ENCODE measurements at regions not wholly inside any gene's neighbourhood (a gene's known extent, or its start where the extent isn't known, plus 50 kb on each side); places are given as distances from the start of the nearest gene placed in this dataset.

DNA sequence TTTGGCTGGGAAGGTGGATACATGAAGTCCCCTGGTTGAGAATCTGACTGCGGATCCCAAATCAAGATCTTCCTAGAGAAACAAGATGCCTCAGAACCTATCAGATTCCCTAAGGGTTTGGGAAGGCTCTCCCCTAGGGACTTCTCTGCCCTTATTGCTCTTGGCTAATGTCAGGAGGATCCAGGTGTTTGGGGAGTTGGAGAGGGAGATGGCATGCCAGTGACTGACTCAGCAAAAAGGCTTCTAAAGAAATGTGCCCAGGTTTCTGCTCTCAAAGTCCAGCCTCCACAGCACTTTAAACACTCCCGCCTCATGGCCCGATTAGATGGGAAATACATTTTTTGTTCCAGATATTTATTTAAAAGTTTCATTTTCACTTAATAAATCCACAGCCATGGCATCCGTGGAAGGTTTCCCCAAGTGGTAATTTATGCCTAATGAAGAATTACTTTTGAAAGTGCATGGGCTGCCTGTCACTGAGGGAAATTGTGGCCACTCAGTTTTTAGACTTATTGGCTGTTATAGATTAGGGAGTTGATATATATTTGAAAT is 156.4 kb downstream of the OSR1 start:
- H3K27me3 ChIP-seq (ENCODE audit: control insufficient read depth, insufficient read depth, low read length): no peaks in the 10 kb centered on the region
- TF ChIP-seq, protein P1, sequence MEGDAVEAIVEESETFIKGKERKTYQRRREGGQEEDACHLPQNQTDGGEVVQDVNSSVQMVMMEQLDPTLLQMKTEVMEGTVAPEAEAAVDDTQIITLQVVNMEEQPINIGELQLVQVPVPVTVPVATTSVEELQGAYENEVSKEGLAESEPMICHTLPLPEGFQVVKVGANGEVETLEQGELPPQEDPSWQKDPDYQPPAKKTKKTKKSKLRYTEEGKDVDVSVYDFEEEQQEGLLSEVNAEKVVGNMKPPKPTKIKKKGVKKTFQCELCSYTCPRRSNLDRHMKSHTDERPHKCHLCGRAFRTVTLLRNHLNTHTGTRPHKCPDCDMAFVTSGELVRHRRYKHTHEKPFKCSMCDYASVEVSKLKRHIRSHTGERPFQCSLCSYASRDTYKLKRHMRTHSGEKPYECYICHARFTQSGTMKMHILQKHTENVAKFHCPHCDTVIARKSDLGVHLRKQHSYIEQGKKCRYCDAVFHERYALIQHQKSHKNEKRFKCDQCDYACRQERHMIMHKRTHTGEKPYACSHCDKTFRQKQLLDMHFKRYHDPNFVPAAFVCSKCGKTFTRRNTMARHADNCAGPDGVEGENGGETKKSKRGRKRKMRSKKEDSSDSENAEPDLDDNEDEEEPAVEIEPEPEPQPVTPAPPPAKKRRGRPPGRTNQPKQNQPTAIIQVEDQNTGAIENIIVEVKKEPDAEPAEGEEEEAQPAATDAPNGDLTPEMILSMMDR (IDR thresholded peaks at IDR 0.05; ENCODE audit: insufficient read depth, low read length, severe bottlenecking): no peak
- FAIRE-seq (no peak), DNase-seq (ENCODE audit: low read depth) (no peak)
- H3K36me3 ChIP-seq (ENCODE audit: control insufficient read depth, insufficient read depth, low read length): no peaks in the 10 kb centered on the region
- H3K4me3 ChIP-seq (ENCODE audit: low read depth, low read length): no peak overlapping the region

DNA sequence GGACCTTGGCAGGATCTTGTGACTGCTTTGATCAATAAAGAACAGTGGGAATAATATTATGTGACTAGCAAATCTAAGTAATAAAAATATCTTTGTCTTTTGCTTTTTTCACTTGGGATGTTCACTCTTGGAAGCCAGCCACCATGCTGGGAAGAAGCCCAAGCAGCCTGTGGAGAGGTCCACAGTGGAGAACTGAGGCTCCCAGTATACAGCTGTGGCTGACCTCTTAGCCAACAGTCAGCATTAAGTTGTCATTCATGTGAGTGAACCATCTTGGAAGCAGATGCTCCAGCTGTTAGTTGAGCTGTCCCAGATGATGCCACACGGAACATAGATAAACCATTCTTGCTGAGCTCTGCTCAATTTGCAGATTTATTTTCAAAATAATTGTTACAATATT is 160.0 kb downstream of the OSR1 start:
- no peak for FAIRE-seq

GRCh38 chr2:19195661-19196060 is 162.8 kb downstream of the OSR1 start:
- DNase-seq (ENCODE audit: low read depth) (peak; percentile 34), FAIRE-seq (no peak)
- TF ChIP-seq, protein P1 (IDR thresholded peaks at IDR 0.05; ENCODE audit: insufficient read depth, low read length, severe bottlenecking): no peak
- H3K4me3 ChIP-seq (ENCODE audit: low read depth, low read length): no peak overlapping the region
- H3K27me3 ChIP-seq (ENCODE audit: control insufficient read depth, insufficient read depth, low read length): no peaks in the 10 kb centered on the region
- H3K36me3 ChIP-seq (ENCODE audit: control insufficient read depth, insufficient read depth, low read length): no peaks in the 10 kb centered on the region

More for the DNA sequence above, 160.0 kb downstream of the OSR1 start:
- Histone ChIP-seq H3K27me3 (ENCODE audit: control insufficient read depth, insufficient read depth, low read length) (no peaks in the 10 kb centered on the region), H3K36me3 (ENCODE audit: control insufficient read depth, insufficient read depth, low read length) (no peaks in the 10 kb centered on the region), H3K4me3 (ENCODE audit: low read depth, low read length) (no peak overlapping the region)
- TF ChIP-seq, protein P1 (IDR thresholded peaks at IDR 0.05; ENCODE audit: insufficient read depth, low read length, severe bottlenecking): no peak
- DNase-seq (ENCODE audit: low read depth): no peak

GRCh38 chr2:19189391-19189790 is 169.0 kb downstream of the OSR1 start:
- DNase-seq (ENCODE audit: low read depth) (no peak), FAIRE-seq (no peak)

GRCh38 chr2:19187323-19188020 is 171.0 kb downstream of the OSR1 start:
- FAIRE-seq (no peak), DNase-seq (ENCODE audit: low read depth) (peak; percentile 74)
- H3K27me3 ChIP-seq (ENCODE audit: control insufficient read depth, insufficient read depth, low read length): no peaks in the 10 kb centered on the region
- no peaks in the 10 kb centered on the region for H3K36me3 ChIP-seq (ENCODE audit: control insufficient read depth, insufficient read depth, low read length)
- TF ChIP-seq, protein P1 (IDR thresholded peaks at IDR 0.05; ENCODE audit: insufficient read depth, low read length, severe bottlenecking): no peak
- H3K4me3 ChIP-seq (ENCODE audit: low read depth, low read length): no peak overlapping the region

More at GRCh38 chr2:19189391-19189790, 169.0 kb downstream of the OSR1 start:
- Histone ChIP-seq H3K27me3 (ENCODE audit: control insufficient read depth, insufficient read depth, low read length) (no peaks in the 10 kb centered on the region), H3K4me3 (ENCODE audit: low read depth, low read length) (no peak overlapping the region), H3K36me3 (ENCODE audit: control insufficient read depth, insufficient read depth, low read length) (no peaks in the 10 kb centered on the region)
- TF ChIP-seq, protein P1 (IDR thresholded peaks at IDR 0.05; ENCODE audit: insufficient read depth, low read length, severe bottlenecking): no peak
